ENCODE measurements at regions not wholly inside any gene's neighbourhood (a gene's known extent, or its start where the extent isn't known, plus 50 kb on each side); places are given as distances from the start of the nearest gene placed in this dataset.
"Not testable (repeated sequence)": the region's sequence is repeated elsewhere in the genome, so short reads cannot be mapped to it uniquely, and the experiment has no call there.

GRCh38 chr9:64066736-64067368 lies 1218.2 kb downstream of the FOXD4L5 start:
- Mint-ChIP-seq H3K4me3 (no peak overlapping the region), H3K27ac (no peak overlapping the region), H3K4me1 (ENCODE audit: low read depth) (no peaks in the 10 kb centered on the region), H3K9me3 (peaks cover 5% of the 10 kb centered on the region), H3K27me3 (ENCODE audit: low read depth) (no peaks in the 10 kb centered on the region), H3K36me3 (ENCODE audit: low read depth) (no peaks in the 10 kb centered on the region)
- no peak for DNase-seq
- CTCF ChIA-PET, result no interaction called here
- intact Hi-C loops (cut with micrococcal nuclease), result no loop called here

GRCh38 chr9:64061013-64061627 lies 1223.9 kb downstream of the FOXD4L5 start:
- Mint-ChIP-seq H3K36me3 (ENCODE audit: low read depth) (no peaks in the 10 kb centered on the region), H3K27me3 (ENCODE audit: low read depth) (no peaks in the 10 kb centered on the region), H3K9me3 (peaks cover 5% of the 10 kb centered on the region), H3K4me3 (no peak overlapping the region), H3K4me1 (ENCODE audit: low read depth) (no peaks in the 10 kb centered on the region), H3K27ac (no peak overlapping the region)
- DNase-seq, result no peak
- intact Hi-C loops (cut with micrococcal nuclease), result no loop called here
- CTCF ChIA-PET, result no interaction called here

GRCh38 chr9:64058070-64058469 lies 1226.9 kb downstream of the FOXD4L5 start:
- H3K4me1 Mint-ChIP-seq (ENCODE audit: low read depth); CTCF ChIA-PET; H3K27me3 Mint-ChIP-seq (ENCODE audit: low read depth); DNase-seq; H3K9me3 Mint-ChIP-seq; H3K27ac Mint-ChIP-seq; intact Hi-C loops (cut with micrococcal nuclease); H3K4me3 Mint-ChIP-seq; H3K36me3 Mint-ChIP-seq (ENCODE audit: low read depth): not testable (repeated sequence)

- H3K4me1 Mint-ChIP-seq (ENCODE audit: low read depth), result no peaks in the 10 kb centered on the region
- no peak for DNase-seq
- no peaks in the 10 kb centered on the region for H3K36me3 Mint-ChIP-seq (ENCODE audit: low read depth)
- CTCF ChIA-PET, result no interaction called here
- no peaks in the 10 kb centered on the region for H3K27me3 Mint-ChIP-seq (ENCODE audit: low read depth)
- no peak overlapping the region for H3K4me3 Mint-ChIP-seq
- no peak overlapping the region for H3K27ac Mint-ChIP-seq
- intact Hi-C loops (cut with micrococcal nuclease), result no loop called here
- peaks cover 2% of the 10 kb centered on the region for H3K9me3 Mint-ChIP-seq
Measured at GRCh38 chr9:64057553-64057952, 1227.5 kb downstream of the FOXD4L5 start.

- CTCF ChIA-PET; H3K4me1 Mint-ChIP-seq (ENCODE audit: low read depth); H3K4me3 Mint-ChIP-seq; H3K27ac Mint-ChIP-seq; H3K9me3 Mint-ChIP-seq; H3K27me3 Mint-ChIP-seq (ENCODE audit: low read depth); DNase-seq; intact Hi-C loops (cut with micrococcal nuclease); H3K36me3 Mint-ChIP-seq (ENCODE audit: low read depth): not testable (repeated sequence)
Measured at GRCh38 chr9:64028925-64029324, 1256.1 kb downstream of the FOXD4L5 start.

- CTCF ChIA-PET; H3K27me3 Mint-ChIP-seq (ENCODE audit: low read depth); H3K4me1 Mint-ChIP-seq (ENCODE audit: low read depth); H3K27ac Mint-ChIP-seq; intact Hi-C loops (cut with micrococcal nuclease); H3K36me3 Mint-ChIP-seq (ENCODE audit: low read depth); H3K9me3 Mint-ChIP-seq; H3K4me3 Mint-ChIP-seq; DNase-seq: not testable (repeated sequence)
Measured at GRCh38 chr9:64020696-64021491, 1264.1 kb downstream of the FOXD4L5 start.

GRCh38 chr9:64017666-64018065 lies 1267.3 kb downstream of the FOXD4L5 start:
- H3K4me3 Mint-ChIP-seq; H3K9me3 Mint-ChIP-seq; H3K4me1 Mint-ChIP-seq (ENCODE audit: low read depth); H3K27ac Mint-ChIP-seq; H3K27me3 Mint-ChIP-seq (ENCODE audit: low read depth); DNase-seq; H3K36me3 Mint-ChIP-seq (ENCODE audit: low read depth); CTCF ChIA-PET; intact Hi-C loops (cut with micrococcal nuclease): not testable (repeated sequence)

- H3K27me3 Mint-ChIP-seq (ENCODE audit: low read depth); CTCF ChIA-PET; H3K36me3 Mint-ChIP-seq (ENCODE audit: low read depth); H3K9me3 Mint-ChIP-seq; H3K27ac Mint-ChIP-seq; H3K4me1 Mint-ChIP-seq (ENCODE audit: low read depth); intact Hi-C loops (cut with micrococcal nuclease): not testable (repeated sequence)
- DNase-seq, result peak; percentile 8
- H3K4me3 Mint-ChIP-seq, result peak overlapping the region; percentile 63
Measured at GRCh38 chr9:64016845-64017406, 1268.1 kb downstream of the FOXD4L5 start.

GRCh38 chr9:64016246-64016645 lies 1268.8 kb downstream of the FOXD4L5 start:
- DNase-seq; intact Hi-C loops (cut with micrococcal nuclease); H3K4me1 Mint-ChIP-seq (ENCODE audit: low read depth); H3K36me3 Mint-ChIP-seq (ENCODE audit: low read depth); H3K27ac Mint-ChIP-seq; CTCF ChIA-PET; H3K9me3 Mint-ChIP-seq; H3K27me3 Mint-ChIP-seq (ENCODE audit: low read depth): not testable (repeated sequence)
- peak overlapping the region; percentile 57 for H3K4me3 Mint-ChIP-seq

- intact Hi-C loops (cut with micrococcal nuclease), result no loop called here
- Mint-ChIP-seq H3K4me3 (no peak overlapping the region), H3K4me1 (ENCODE audit: low read depth) (no peaks in the 10 kb centered on the region), H3K36me3 (ENCODE audit: low read depth) (peaks cover 1% of the 10 kb centered on the region), H3K9me3 (peaks cover 4% of the 10 kb centered on the region), H3K27ac (no peak overlapping the region), H3K27me3 (ENCODE audit: low read depth) (no peaks in the 10 kb centered on the region)
- CTCF ChIA-PET, result no interaction called here
- no peak for DNase-seq
Measured at GRCh38 chr9:64015136-64015535, 1269.9 kb downstream of the FOXD4L5 start.

- intact Hi-C loops (cut with micrococcal nuclease); H3K9me3 Mint-ChIP-seq; H3K4me1 Mint-ChIP-seq (ENCODE audit: low read depth); DNase-seq; CTCF ChIA-PET; H3K36me3 Mint-ChIP-seq (ENCODE audit: low read depth); H3K4me3 Mint-ChIP-seq; H3K27ac Mint-ChIP-seq; H3K27me3 Mint-ChIP-seq (ENCODE audit: low read depth): not testable (repeated sequence)
Measured at GRCh38 chr9:64014386-64015091, 1270.5 kb downstream of the FOXD4L5 start.

GRCh38 chr9:64013122-64013521 lies 1271.9 kb downstream of the FOXD4L5 start:
- intact Hi-C loops (cut with micrococcal nuclease); H3K27ac Mint-ChIP-seq; H3K36me3 Mint-ChIP-seq (ENCODE audit: low read depth); CTCF ChIA-PET; H3K4me3 Mint-ChIP-seq; H3K27me3 Mint-ChIP-seq (ENCODE audit: low read depth); H3K9me3 Mint-ChIP-seq; DNase-seq; H3K4me1 Mint-ChIP-seq (ENCODE audit: low read depth): not testable (repeated sequence)
